ENCODE measurements at regions not wholly inside any gene's neighbourhood (a gene's known extent, or its start where the extent isn't known, plus 50 kb on each side); places are given as distances from the start of the nearest gene placed in this dataset.

DNA sequence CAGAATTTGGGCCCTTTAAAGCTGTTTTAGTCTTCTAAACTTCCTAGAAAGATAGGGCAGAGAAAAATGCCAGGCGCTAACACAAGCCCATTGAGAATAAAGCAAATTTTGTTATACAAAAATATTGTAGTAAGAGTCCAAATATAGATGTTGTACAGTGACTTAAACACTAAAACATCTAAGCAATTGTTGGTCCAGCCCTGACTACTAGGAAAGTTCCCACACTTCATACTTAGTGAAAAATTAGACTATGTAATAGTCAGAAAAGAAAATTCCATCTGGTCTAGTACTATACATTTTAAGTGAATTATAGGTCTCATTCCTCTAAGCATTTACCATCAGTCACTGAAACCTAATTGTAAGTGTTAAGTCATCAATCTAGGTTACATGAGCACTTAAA is 1518.3 kb upstream of the SLC10A2 start:
- H3K4me3 ChIP-seq (ENCODE audit: low read depth in 1 of 3, low read length in 3 of 3): no peak overlapping the region
- H3K9me3 ChIP-seq (ENCODE audit: control insufficient read depth in 2 of 2, insufficient read depth in 1 of 2, low read depth in 1 of 2, low read length in 1 of 2): no peaks in the 10 kb centered on the region
- DNase-seq: no peak
- WGBS, 3 donors: 86 to 91% (median 91%) methylated on average over 1 of the region's 1 CpG
- FAIRE-seq: no peak
- peaks cover 0 to 4% (median 0%) of the 10 kb centered on the region in 3 donors for H3K4me1 ChIP-seq (ENCODE audit: control insufficient read depth in 3 of 3, insufficient read depth in 2 of 3, low read depth in 1 of 3, low read length in 2 of 3)
- no peaks in the 10 kb centered on the region for H3K36me3 ChIP-seq (ENCODE audit: control insufficient read depth in 3 of 3, insufficient read depth in 2 of 3, low read depth in 1 of 3, low read length in 3 of 3)
- no peak overlapping the region for H3K27ac ChIP-seq (ENCODE audit: low read depth in 1 of 3, low read length in 2 of 3)
- no peaks in the 10 kb centered on the region for H3K27me3 ChIP-seq (ENCODE audit: control insufficient read depth in 3 of 3, insufficient read depth in 3 of 3, low read length in 3 of 3)

DNA sequence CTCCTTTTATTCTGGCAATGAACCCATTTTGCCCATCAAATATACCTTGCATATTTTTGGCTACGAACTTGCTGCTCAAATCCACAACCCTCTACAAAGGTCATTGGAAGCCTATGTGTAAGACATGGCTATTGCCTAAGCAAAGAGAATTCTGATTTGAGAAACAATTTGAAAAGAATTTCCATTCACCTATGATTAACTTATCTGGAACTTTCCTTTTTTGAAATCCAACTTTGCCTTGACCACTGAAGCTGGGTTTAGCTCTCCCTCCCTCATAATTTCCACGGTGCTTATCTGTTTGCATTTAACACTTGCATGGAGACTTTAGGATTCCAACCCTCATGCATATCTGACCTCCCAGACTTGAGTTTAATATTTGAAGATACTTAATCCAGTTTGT is 1514.7 kb upstream of the SLC10A2 start:
- Histone ChIP-seq H3K4me3 (ENCODE audit: low read depth in 1 of 3, low read length in 3 of 3) (no peak overlapping the region), H3K27me3 (ENCODE audit: control insufficient read depth in 3 of 3, insufficient read depth in 3 of 3, low read length in 3 of 3) (no peaks in the 10 kb centered on the region), H3K27ac (ENCODE audit: low read depth in 1 of 3, low read length in 2 of 3) (no peak overlapping the region), H3K4me1 (ENCODE audit: control insufficient read depth in 3 of 3, insufficient read depth in 2 of 3, low read depth in 1 of 3, low read length in 2 of 3) (no peaks in the 10 kb centered on the region), H3K36me3 (ENCODE audit: control insufficient read depth in 3 of 3, insufficient read depth in 2 of 3, low read depth in 1 of 3, low read length in 3 of 3) (no peaks in the 10 kb centered on the region), H3K9me3 (ENCODE audit: control insufficient read depth in 2 of 2, insufficient read depth in 1 of 2, low read depth in 1 of 2, low read length in 1 of 2) (no peaks in the 10 kb centered on the region)
- 65 to 83% (median 70%) methylated on average over 2 of the region's 2 CpGs for WGBS, 3 donors
- no peak for FAIRE-seq
- DNase-seq: no peak

DNA sequence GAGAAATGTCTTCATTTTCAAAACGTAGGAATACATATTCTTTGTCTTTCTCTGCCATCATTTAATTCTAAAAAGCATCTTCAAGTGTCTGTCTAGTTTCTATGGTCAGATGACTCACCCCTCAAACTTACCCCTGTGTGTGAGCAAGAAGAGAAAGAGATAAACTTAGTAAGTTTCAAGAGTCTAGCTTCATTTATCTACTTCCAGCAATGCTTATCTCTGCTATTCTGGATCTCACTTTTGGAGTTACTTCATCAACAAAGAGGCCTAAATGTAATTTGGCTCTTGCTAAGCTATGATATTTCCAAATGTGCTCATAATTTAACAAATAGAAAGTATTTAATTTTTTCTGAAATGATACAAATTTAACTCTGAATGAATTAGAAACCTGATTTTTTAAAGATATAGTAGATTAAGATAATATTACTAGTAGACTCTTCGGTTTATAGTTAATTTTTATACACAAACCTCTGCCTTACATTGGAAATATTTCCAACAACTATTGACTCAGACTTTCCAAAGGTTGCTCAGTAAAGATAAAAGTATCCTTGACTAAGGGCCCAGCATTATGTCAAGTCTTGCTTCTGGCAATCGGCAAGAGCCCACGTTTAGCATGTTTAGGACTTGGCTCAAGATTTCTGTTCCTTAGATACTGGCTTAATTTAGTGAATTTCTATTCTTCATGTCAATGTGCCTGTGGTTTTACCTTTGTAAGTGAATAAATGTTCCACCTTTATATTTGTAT is 1511.0 kb upstream of the SLC10A2 start:
- DNase-seq: no peak
- Histone ChIP-seq H3K27me3 (ENCODE audit: control insufficient read depth in 3 of 3, insufficient read depth in 3 of 3, low read length in 3 of 3) (peaks cover 0 to 3% (median 0%) of the 10 kb centered on the region in 3 donors), H3K4me3 (ENCODE audit: low read depth in 1 of 3, low read length in 3 of 3) (no peak overlapping the region), H3K27ac (ENCODE audit: low read depth in 1 of 3, low read length in 2 of 3) (no peak overlapping the region), H3K9me3 (ENCODE audit: control insufficient read depth in 2 of 2, insufficient read depth in 1 of 2, low read depth in 1 of 2, low read length in 1 of 2) (no peaks in the 10 kb centered on the region), H3K4me1 (ENCODE audit: control insufficient read depth in 3 of 3, insufficient read depth in 2 of 3, low read depth in 1 of 3, low read length in 2 of 3) (no peaks in the 10 kb centered on the region), H3K36me3 (ENCODE audit: control insufficient read depth in 3 of 3, insufficient read depth in 2 of 3, low read depth in 1 of 3, low read length in 3 of 3) (no peaks in the 10 kb centered on the region)
- WGBS, 3 donors: 68 to 79% (median 77%) methylated on average over 4 of the region's 4 CpGs
- no peak for FAIRE-seq

- H3K4me1 ChIP-seq (ENCODE audit: control insufficient read depth in 3 of 3, insufficient read depth in 2 of 3, low read depth in 1 of 3, low read length in 2 of 3): no peaks in the 10 kb centered on the region
- no peak overlapping the region for H3K4me3 ChIP-seq (ENCODE audit: low read depth in 1 of 3, low read length in 3 of 3)
- no peaks in the 10 kb centered on the region for H3K9me3 ChIP-seq (ENCODE audit: control insufficient read depth in 2 of 2, insufficient read depth in 1 of 2, low read depth in 1 of 2, low read length in 1 of 2)
- peaks cover 0 to 3% (median 0%) of the 10 kb centered on the region in 3 donors for H3K27me3 ChIP-seq (ENCODE audit: control insufficient read depth in 3 of 3, insufficient read depth in 3 of 3, low read length in 3 of 3)
- no peak for DNase-seq
- no peak overlapping the region for H3K27ac ChIP-seq (ENCODE audit: low read depth in 1 of 3, low read length in 2 of 3)
- no peak for FAIRE-seq
- WGBS, 3 donors: 44 to 47% (median 45%) methylated on average over 2 of the region's 2 CpGs
- H3K36me3 ChIP-seq (ENCODE audit: control insufficient read depth in 3 of 3, insufficient read depth in 2 of 3, low read depth in 1 of 3, low read length in 3 of 3): no peaks in the 10 kb centered on the region
Observed at GRCh38 chr13:104571893-104572229, 1505.6 kb upstream of the SLC10A2 start.

- Histone ChIP-seq H3K27me3 (ENCODE audit: control insufficient read depth in 3 of 3, insufficient read depth in 3 of 3, low read length in 3 of 3) (peaks cover 0 to 3% (median 0%) of the 10 kb centered on the region in 3 donors), H3K4me1 (ENCODE audit: control insufficient read depth in 3 of 3, insufficient read depth in 2 of 3, low read depth in 1 of 3, low read length in 2 of 3) (no peaks in the 10 kb centered on the region), H3K4me3 (ENCODE audit: low read depth in 1 of 3, low read length in 3 of 3) (no peak overlapping the region), H3K36me3 (ENCODE audit: control insufficient read depth in 3 of 3, insufficient read depth in 2 of 3, low read depth in 1 of 3, low read length in 3 of 3) (no peaks in the 10 kb centered on the region), H3K27ac (ENCODE audit: low read depth in 1 of 3, low read length in 2 of 3) (no peak overlapping the region), H3K9me3 (ENCODE audit: control insufficient read depth in 2 of 2, insufficient read depth in 1 of 2, low read depth in 1 of 2, low read length in 1 of 2) (no peaks in the 10 kb centered on the region)
- FAIRE-seq (no peak), DNase-seq (peak; percentile 61 to 69)
- WGBS, 3 donors: 28 to 37% (median 32%) methylated on average over 12 of the region's 12 CpGs
Observed at GRCh38 chr13:104571161-104571892, 1505.1 kb upstream of the SLC10A2 start.

GRCh38 chr13:104567114-104567513 is 1500.9 kb upstream of the SLC10A2 start:
- Histone ChIP-seq H3K4me1 (ENCODE audit: control insufficient read depth in 3 of 3, insufficient read depth in 2 of 3, low read depth in 1 of 3, low read length in 2 of 3) (no peaks in the 10 kb centered on the region), H3K27me3 (ENCODE audit: control insufficient read depth in 3 of 3, insufficient read depth in 3 of 3, low read length in 3 of 3) (no peaks in the 10 kb centered on the region), H3K4me3 (ENCODE audit: low read depth in 1 of 3, low read length in 3 of 3) (no peak overlapping the region), H3K27ac (ENCODE audit: low read depth in 1 of 3, low read length in 2 of 3) (no peak overlapping the region), H3K9me3 (ENCODE audit: control insufficient read depth in 2 of 2, insufficient read depth in 1 of 2, low read depth in 1 of 2, low read length in 1 of 2) (no peaks in the 10 kb centered on the region), H3K36me3 (ENCODE audit: control insufficient read depth in 3 of 3, insufficient read depth in 2 of 3, low read depth in 1 of 3, low read length in 3 of 3) (no peaks in the 10 kb centered on the region)
- DNase-seq (no peak), FAIRE-seq (no peak)
- 70 to 72% (median 71%) methylated on average over 5 of the region's 5 CpGs for WGBS, 3 donors

DNA sequence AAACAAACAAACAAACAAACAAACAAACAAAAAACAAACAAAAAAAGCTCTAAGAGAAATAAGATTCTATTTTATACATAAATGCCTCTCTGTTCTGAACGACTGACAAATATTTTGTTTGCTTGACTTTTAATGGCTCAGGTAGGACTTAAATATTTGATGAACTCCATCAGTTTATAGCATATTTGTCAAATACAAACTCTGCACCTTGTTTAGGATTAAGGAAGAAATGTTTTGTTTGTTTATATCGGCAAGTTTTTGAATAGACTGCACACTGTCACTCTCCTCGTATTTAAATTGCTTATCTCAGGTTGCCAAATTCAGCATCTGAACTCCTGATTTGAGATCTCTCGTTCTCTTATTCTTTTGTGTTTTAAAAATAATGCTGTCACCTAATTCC is 1499.7 kb upstream of the SLC10A2 start:
- Histone ChIP-seq H3K27ac (ENCODE audit: low read depth in 1 of 3, low read length in 2 of 3) (no peak overlapping the region), H3K4me3 (ENCODE audit: low read depth in 1 of 3, low read length in 3 of 3) (no peak overlapping the region), H3K36me3 (ENCODE audit: control insufficient read depth in 3 of 3, insufficient read depth in 2 of 3, low read depth in 1 of 3, low read length in 3 of 3) (no peaks in the 10 kb centered on the region), H3K4me1 (ENCODE audit: control insufficient read depth in 3 of 3, insufficient read depth in 2 of 3, low read depth in 1 of 3, low read length in 2 of 3) (no peaks in the 10 kb centered on the region), H3K9me3 (ENCODE audit: control insufficient read depth in 2 of 2, insufficient read depth in 1 of 2, low read depth in 1 of 2, low read length in 1 of 2) (no peaks in the 10 kb centered on the region), H3K27me3 (ENCODE audit: control insufficient read depth in 3 of 3, insufficient read depth in 3 of 3, low read length in 3 of 3) (no peaks in the 10 kb centered on the region)
- DNase-seq (no peak), FAIRE-seq (no peak)
- 42 to 71% (median 61%) methylated on average over 4 of the region's 4 CpGs for WGBS, 3 donors

GRCh38 chr13:104553896-104554295 is 1487.7 kb upstream of the SLC10A2 start:
- no peak overlapping the region for H3K27ac ChIP-seq (ENCODE audit: low read depth in 1 of 3, low read length in 2 of 3)
- no peaks in the 10 kb centered on the region for H3K4me1 ChIP-seq (ENCODE audit: control insufficient read depth in 3 of 3, insufficient read depth in 2 of 3, low read depth in 1 of 3, low read length in 2 of 3)
- 59 to 81% (median 61%) methylated on average over 1 of the region's 1 CpG for WGBS, 3 donors
- H3K9me3 ChIP-seq (ENCODE audit: control insufficient read depth in 2 of 2, insufficient read depth in 1 of 2, low read depth in 1 of 2, low read length in 1 of 2): no peaks in the 10 kb centered on the region
- no peaks in the 10 kb centered on the region for H3K27me3 ChIP-seq (ENCODE audit: control insufficient read depth in 3 of 3, insufficient read depth in 3 of 3, low read length in 3 of 3)
- DNase-seq: no peak
- H3K36me3 ChIP-seq (ENCODE audit: control insufficient read depth in 3 of 3, insufficient read depth in 2 of 3, low read depth in 1 of 3, low read length in 3 of 3): no peaks in the 10 kb centered on the region
- H3K4me3 ChIP-seq (ENCODE audit: low read depth in 1 of 3, low read length in 3 of 3): no peak overlapping the region
- FAIRE-seq: no peak
